GM12891 (cell line): ENCODE measurements at regions not wholly inside any gene's neighbourhood (a gene's known extent, or its start where the extent isn't known, plus 50 kb on each side); places are given as distances from the start of the nearest gene placed in this dataset.

Experiments
- POLR2A ChIP-seq: IDR thresholded peaks from 2 replicates; pipeline ENCODE4 v1.6.1; 2011; ENCODE audit warnings: low read depth, low read length, control low read depth
- POLR2AphosphoS5 ChIP-seq: IDR thresholded peaks from 2 replicates; pipeline ENCODE4 v1.6.1; 2011; ENCODE audit warnings: low read depth, low read length, control low read depth

DNA sequence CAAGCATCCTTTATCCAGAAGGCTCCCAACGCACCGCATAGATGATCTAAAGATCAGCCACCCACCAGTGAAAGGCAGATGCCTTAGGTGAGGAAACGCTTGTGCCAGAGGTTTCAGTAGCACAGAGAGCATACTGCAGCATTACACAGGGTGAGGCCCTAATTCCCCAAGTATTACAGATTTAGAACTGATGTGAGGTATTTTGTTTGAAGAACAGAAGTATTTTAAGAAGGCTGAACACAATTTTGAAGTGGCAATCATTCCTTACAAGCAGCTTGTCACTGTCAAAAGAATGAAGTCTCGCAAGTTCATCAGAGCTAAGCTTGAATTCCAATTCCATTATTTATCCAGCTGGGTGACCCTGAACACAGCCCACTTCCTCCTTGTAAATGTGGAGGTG lies 70.0 kb upstream of the FAT3 start:
- TF ChIP-seq POLR2A (no peak), POLR2AphosphoS5 (no peak)
